ENCODE measurements at regions not wholly inside any gene's neighbourhood (a gene's known extent, or its start where the extent isn't known, plus 50 kb on each side); places are given as distances from the start of the nearest gene placed in this dataset.

DNA sequence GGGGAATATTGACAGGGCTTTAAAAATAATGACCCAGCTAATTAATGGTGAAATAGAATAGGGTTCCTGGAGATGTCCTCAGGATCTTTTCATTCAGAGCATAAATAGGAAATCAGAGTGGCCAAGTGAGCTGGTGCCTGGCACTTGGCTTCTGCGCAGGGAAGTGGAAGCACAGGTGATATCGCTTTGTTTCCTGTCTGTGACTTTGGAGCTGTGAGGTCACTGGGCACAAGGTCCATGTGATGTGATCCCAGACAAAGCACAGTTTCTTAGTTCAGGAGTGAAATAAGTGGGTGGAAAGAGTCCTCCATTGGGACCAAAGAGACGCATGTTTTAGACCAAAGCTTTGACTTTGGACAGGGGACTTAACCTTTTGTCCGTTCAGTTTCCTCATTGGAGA is 338.3 kb downstream of the CYRIA start:
- no peak for DNase-seq

DNA sequence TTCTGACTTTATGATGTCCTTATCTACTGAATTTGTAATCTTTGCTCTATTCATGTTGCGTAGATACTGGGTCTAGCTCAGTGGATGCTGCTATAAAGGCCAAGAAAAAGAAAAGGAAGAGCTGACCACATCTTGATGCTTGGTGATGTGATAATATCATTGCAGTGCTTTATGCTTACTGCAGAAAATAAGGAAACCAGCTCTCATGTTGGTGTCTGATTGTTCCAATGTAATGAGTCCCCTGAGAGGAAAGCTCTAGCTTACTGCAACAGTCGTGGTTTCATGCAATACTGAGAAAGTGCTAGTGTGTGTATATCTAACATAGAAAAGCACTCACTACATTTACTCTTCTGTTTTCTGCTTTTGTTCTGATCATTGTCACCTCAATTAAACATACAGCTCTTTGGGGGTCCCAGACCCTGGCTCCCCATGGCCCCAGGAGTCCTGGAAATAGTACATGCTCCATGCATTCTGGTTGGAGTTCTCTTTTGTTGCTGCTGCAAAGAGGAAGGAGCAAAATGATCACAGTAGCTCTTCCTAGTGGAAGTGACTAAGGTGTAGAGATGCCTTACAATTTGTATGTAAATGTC is 338.8 kb downstream of the CYRIA start:
- no peak for DNase-seq

DNA sequence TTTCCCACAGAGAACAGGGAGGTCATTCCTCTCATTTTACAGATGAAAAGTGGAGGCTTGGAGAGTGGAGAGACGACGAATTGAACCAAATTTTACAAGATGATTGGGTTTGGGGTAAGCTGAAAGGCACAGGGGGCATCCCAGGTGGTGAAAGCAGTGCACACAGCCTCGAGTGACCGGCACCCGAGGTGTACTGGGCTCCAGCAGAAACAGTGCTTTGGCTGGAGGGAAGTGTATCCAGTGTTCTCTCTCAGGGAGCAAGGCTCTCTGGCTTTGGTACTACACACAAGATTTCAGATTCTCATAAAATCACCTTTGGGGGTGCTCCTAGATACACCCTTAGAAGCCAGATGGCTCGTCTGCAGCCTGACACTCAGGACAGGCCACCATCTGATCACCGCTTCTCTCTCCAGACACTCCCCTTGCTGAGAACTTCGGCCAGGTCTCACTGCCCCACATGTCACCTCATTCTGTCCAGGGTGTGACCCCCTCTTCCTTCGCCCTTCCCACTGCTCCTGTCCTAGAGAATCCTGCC is 339.6 kb downstream of the CYRIA start:
- DNase-seq: no peak

- DNase-seq: no peak
These were observed 340.3 kb downstream of the CYRIA start for GRCh38 chr2:16325016-16325975.

DNA sequence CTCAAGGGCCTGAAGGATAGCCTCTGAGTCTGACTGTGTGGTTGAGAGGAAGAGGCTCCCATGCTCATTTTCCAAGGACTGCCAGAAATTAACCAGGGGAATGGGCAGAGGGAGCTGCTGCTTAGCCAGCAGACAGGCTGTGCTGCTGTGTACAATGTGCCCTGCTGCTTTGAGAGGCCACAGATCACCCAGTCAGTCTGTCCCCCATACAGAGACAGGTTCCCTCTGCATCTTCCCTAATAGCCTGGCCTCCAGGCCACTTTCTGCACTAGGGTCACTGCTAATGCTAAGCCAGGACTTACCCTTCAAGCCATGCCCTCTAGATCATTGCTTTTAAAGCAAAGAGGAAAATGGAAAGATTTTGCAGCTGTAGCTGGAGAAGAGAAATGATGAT is 341.1 kb downstream of the CYRIA start:
- DNase-seq: no peak

- no peak for DNase-seq
These were observed 341.8 kb downstream of the CYRIA start for GRCh38 chr2:16323551-16324543.

DNA sequence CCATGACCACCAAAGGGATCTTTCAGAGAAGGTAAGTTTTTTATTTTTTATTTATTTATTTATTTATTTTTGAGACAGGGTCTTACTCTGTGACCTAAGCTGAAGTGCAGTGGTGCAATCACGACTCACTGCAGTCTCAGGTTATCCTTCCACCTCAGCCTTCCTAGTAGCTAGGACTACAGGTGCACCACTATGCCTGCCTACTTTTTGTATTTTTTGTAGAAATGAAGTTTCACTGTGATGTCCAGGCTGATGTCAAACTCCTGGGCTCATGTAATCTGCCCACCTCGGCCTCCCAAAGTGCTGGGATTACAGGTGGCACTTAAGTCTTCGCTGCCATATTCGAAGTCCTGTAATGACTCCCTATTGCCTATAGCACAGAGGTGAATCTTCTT is 342.5 kb downstream of the CYRIA start:
- DNase-seq: no peak

DNA sequence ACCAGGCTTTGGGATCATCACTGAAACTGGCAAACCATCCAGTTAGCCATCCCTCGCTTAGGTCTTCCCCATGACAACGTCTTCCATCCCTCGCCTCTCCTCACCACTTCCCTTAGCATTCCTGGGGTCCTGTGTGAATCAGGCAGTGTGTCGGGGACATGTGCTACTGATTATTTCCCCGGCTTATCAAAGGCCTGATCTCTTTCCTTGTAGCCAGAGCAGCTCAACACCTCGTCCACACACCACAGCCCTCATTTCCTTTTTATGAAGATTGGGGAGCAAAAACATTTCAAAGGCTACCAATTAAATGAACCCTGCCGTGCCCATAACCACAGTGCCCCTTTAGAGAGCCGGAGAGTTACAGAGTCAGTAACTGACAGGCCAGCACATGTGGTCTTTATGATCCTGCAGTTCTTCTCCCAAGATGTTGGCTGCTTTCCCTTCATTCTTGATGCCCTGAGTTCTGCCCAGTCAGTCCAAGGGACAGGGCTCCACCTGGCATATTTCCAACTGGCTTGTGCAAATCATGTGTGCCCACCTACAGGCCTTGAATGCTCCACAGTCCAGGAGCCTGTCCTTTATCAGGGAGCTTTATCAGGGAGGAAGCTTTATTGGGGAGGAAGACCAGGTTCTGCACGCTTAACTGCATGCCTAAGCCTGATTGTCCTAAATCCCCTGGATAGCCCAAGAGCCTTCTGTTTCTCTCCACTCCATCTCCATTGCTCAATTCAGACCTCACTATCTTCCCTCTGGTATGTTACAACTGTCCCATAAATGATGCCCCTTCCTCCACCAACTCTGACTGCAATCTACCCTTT is 343.1 kb downstream of the CYRIA start:
- no peak for DNase-seq

DNA sequence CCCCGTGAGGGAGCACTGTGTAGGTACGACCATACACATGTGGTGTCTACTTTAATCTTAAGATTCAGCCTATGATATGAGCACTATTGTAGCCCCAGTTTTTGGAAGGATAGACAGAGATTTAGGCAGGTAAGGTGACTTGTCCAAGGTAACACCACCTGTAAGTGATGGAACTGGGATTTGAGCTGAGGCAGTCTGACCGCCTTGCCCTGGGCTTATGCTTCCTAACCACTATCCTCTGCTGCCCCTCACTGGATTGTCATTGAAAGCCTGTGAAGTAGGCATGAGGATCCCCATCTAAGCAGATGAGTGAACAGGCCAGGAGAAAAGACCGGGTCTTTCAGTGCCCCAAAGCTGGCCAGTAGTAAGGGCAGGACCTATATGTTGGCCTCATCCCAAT is 343.8 kb downstream of the CYRIA start:
- no peak for DNase-seq

DNA sequence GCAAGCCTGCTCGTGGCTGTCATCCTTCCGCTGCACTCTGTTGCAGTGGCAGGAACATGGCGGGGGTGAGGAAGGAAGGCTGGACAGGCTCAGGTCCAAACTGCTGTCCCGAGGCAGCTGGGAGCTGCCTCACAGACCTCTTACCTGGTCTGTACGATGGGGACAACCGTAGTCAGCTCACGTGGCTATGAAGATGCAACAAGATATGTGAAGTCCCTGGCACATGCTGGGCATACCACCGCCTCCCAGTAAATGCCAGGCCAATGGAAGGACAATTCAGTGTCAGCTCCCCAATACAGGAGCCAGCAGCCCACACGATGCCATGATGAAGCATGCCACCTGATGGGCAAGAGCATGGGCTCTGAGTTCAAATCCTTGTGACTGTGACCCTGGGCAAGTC is 344.4 kb downstream of the CYRIA start:
- no peak for DNase-seq

- DNase-seq: no peak
These were observed 344.9 kb downstream of the CYRIA start for GRCh38 chr2:16320716-16321115.

- no peak for DNase-seq
These were observed 346.0 kb downstream of the CYRIA start for GRCh38 chr2:16319551-16320121.

GRCh38 chr2:16318474-16319195 is 347.0 kb downstream of the CYRIA start:
- no peak for DNase-seq

DNA sequence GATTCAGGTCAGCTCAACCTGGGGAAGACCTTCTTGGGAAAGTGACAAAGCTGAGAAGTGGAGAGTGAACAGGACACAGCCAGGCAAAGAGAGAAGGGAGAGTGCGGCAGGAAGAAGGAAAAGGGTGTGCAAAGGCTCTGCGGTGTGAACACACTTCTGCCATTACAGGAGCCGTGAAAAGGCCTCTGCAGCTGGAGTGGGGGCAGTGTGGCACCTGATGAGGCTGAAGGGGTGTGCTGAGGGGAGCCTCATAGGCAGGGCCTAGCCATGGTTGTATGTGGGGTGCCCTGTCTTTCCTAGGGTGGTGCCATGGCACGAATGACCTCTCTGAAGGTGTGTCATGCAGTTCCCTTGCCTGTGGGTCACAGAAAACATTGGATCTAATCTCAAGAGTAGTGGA is 347.6 kb downstream of the CYRIA start:
- no peak for DNase-seq

DNA sequence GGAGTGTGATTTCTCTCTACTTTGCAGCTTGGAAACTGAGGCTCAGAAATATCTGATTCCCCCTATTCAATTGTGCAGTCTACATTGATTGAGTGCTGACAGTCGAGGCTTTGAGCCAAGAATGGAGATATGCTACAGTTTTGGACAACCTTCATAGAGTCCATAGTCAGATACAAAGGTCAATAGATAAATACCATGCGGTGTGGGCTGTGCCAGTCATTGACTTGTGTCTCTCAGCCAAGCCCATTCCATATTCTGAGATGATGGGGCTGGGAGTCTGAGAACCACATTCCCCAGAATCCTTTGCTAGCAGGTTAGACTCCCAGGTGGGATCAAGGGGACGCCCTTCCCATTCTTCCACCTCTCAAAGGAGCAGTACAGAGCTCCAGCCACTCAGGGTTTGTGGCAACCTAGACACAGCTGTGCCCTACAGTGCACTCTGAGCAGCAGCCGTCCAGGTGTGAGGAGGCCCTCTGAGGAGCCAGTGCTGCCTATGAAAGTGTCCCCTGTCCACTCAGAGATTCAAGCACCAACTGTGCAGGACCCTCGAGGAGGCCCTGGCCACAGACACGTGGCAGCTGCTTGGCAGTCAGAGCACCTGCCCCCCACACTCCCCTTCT is 348.3 kb downstream of the CYRIA start:
- no peak for DNase-seq

DNA sequence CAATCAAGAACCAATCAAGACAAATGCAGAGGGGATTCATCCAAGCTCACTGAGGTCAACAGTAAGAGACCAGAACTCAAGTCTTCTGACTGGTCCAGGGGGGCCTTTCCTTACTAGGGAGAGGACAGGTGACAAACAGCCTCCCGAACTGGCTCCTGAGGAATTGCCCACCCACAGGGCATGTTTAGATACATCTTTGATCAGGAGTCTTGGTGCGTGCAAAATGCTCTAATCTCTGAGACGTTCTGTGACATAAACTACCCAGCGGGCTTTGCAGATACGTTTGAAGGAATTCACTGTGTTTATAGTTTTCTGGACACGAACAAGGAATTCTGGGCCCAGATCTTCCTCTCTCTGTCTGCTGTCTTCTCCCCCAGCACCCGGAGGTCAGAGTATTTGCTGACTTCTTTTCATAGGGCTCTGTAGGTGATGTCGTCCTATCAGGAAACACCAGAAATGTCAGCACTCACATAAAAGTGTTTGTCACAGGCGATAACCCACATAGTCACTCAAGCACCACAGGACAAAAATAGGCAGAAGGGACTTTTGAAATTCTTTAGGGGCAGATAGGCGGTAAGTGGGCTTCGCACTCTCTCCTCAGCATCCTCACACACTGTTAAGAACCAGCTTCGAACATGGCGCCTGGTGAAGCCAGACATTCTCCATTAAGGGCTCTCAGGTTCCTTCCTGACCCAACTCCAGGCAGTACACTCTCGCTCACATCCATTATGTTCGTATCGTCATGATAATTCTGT is 349.0 kb downstream of the CYRIA start:
- DNase-seq: no peak

DNA sequence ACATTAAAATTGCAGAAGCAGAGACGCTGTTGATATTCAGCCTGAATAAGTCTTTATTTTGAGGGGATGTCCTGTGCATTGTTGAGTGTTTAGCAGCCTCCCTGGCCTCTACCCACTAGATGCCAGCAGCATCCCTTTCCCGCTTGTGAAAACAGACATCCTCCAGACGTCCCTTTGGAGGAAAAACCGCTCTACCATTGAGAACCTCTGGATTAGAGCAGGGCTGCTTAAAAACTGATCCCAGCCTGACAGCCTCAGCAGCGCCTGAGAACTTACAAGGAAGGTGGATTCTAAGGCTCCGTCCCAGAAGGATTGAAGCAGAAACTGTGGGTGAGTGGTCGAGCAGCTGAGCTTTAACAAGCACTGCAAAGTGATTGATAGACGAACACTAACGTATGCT is 349.7 kb downstream of the CYRIA start:
- DNase-seq: no peak

GRCh38 chr2:16315458-16315835 is 350.2 kb downstream of the CYRIA start:
- no peak for DNase-seq

DNA sequence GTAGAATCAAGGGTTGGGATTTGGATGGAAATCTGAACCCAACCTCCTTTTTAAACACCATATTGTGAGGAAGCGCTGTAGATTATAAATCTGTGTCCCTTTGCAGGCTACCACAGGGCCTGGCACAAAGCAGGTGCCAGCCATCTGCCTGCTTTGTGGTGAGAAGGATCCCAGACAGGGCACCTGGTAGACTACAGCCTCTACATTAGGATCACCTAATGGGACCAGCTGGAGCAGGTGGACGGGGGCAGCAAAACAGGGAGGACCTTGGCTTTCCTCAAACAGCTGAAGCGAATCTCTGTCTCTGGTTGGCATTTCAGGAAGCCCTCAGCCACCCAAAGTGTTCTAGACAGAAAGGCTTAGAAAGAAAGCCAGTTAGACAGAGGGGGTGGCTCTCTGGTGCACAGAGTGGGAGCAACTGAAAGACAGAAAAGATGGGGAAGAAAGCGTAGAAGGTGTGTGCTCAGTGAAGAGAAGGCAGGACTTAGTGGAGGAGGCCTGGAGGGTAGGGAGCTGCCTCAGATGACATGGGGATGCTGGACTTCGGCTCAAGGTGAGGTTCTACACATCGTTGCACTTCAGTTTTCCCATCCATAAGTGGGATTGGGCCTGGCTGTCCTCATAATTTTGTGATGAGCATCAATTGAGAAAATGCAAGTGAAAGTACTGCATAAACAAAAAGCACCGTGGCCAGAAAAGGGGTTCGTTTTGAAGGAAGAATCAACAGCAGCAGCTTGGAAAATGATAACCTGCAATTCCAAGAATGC is 350.8 kb downstream of the CYRIA start:
- DNase-seq: no peak
